ENCODE measurements at regions not wholly inside any gene's neighbourhood (a gene's known extent, or its start where the extent isn't known, plus 50 kb on each side); places are given as distances from the start of the nearest gene placed in this dataset.
"Not testable (repeated sequence)": the region's sequence is repeated elsewhere in the genome, so short reads cannot be mapped to it uniquely, and the experiment has no call there.

- no peak for DNase-seq (ENCODE audit: low read depth in 1 of 2, low spot score in 1 of 2)
These were observed 1198.1 kb downstream of the UQCRFS1 start for GRCh38 chr19:28014615-28015405.

GRCh38 chr19:28012361-28012760, 1200.6 kb downstream of the UQCRFS1 start:
- DNase-seq (ENCODE audit: low read depth in 1 of 2, low spot score in 1 of 2), result no peak

- no peak for DNase-seq (ENCODE audit: low read depth in 1 of 2, low spot score in 1 of 2)
These were observed 1202.3 kb downstream of the UQCRFS1 start for GRCh38 chr19:28010656-28011055.

GRCh38 chr19:28009696-28010095, 1203.3 kb downstream of the UQCRFS1 start:
- no peak for DNase-seq (ENCODE audit: low read depth in 1 of 2, low spot score in 1 of 2)

GRCh38 chr19:28008695-28009094, 1204.3 kb downstream of the UQCRFS1 start:
- DNase-seq (ENCODE audit: low read depth in 1 of 2, low spot score in 1 of 2), result no peak

- DNase-seq (ENCODE audit: low read depth in 1 of 2, low spot score in 1 of 2), result no peak
These were observed 1209.4 kb downstream of the UQCRFS1 start for GRCh38 chr19:28003543-28003942.

GRCh38 chr19:27997069-27997468, 1215.9 kb downstream of the UQCRFS1 start:
- no peak for DNase-seq (ENCODE audit: low read depth in 1 of 2, low spot score in 1 of 2)

- DNase-seq (ENCODE audit: low read depth in 1 of 2, low spot score in 1 of 2), result no peak
These were observed 1219.1 kb downstream of the UQCRFS1 start for GRCh38 chr19:27993619-27994570.

- DNase-seq (ENCODE audit: low read depth in 1 of 2, low spot score in 1 of 2), result no peak
These were observed 1226.7 kb downstream of the UQCRFS1 start for GRCh38 chr19:27986299-27986698.

- DNase-seq (ENCODE audit: low read depth in 1 of 2, low spot score in 1 of 2), result no peak
These were observed 1237.4 kb downstream of the UQCRFS1 start for GRCh38 chr19:27975419-27976005.

GRCh38 chr19:27974082-27974513, 1238.9 kb downstream of the UQCRFS1 start:
- DNase-seq (ENCODE audit: low read depth in 1 of 2, low spot score in 1 of 2), result no peak

- DNase-seq (ENCODE audit: low read depth in 1 of 2, low spot score in 1 of 2), result no peak
These were observed 1240.5 kb downstream of the UQCRFS1 start for GRCh38 chr19:27972291-27973040.

- DNase-seq (ENCODE audit: low read depth in 1 of 2, low spot score in 1 of 2), result no peak
These were observed 1241.1 kb downstream of the UQCRFS1 start for GRCh38 chr19:27971869-27972268.

GRCh38 chr19:27971071-27971470, 1241.9 kb downstream of the UQCRFS1 start:
- no peak for DNase-seq (ENCODE audit: low read depth in 1 of 2, low spot score in 1 of 2)

- no peak for DNase-seq (ENCODE audit: low read depth in 1 of 2, low spot score in 1 of 2)
These were observed 1246.5 kb downstream of the UQCRFS1 start for GRCh38 chr19:27966390-27966816.

- no peak for DNase-seq (ENCODE audit: low read depth in 1 of 2, low spot score in 1 of 2)
These were observed 1248.8 kb downstream of the UQCRFS1 start for GRCh38 chr19:27964185-27964584.

GRCh38 chr19:27962264-27962663, 1250.7 kb downstream of the UQCRFS1 start:
- no peak for DNase-seq (ENCODE audit: low read depth in 1 of 2, low spot score in 1 of 2)

- no peak for DNase-seq (ENCODE audit: low read depth in 1 of 2, low spot score in 1 of 2)
These were observed 1257.2 kb downstream of the UQCRFS1 start for GRCh38 chr19:27955485-27956480.

GRCh38 chr19:27942607-27943006, 1270.3 kb downstream of the UQCRFS1 start:
- not testable (repeated sequence) for DNase-seq (ENCODE audit: low read depth in 1 of 2, low spot score in 1 of 2)

- DNase-seq (ENCODE audit: low read depth in 1 of 2, low spot score in 1 of 2), result no peak
These were observed 1276.8 kb downstream of the UQCRFS1 start for GRCh38 chr19:27936139-27936538.
